GM18505 (cell line): ENCODE measurements at regions not wholly inside any gene's neighbourhood (a gene's known extent, or its start where the extent isn't known, plus 50 kb on each side); places are given as distances from the start of the nearest gene placed in this dataset.

ENCODE experiments used
- ATAC-seq: cut with Tn5 transposase; IDR thresholded peaks from one replicate; pipeline ENCODE4 v1.9.1; 2021; ENCODE audit not compliant: unreplicated experiment
- POLR2A ChIP-seq: IDR thresholded peaks from 4 replicates; pipeline ENCODE4 v1.6.1; 2011; ENCODE audit warnings: borderline replicate concordance; ENCODE audit not compliant: insufficient read depth, insufficient read length; ENCODE audit errors: extremely low read depth

- peak; percentile 60 for ATAC-seq
- TF ChIP-seq POLR2A = no peak
Observed at GRCh38 chr18:63040788-63041410, 278.7 kb downstream of the BCL2 start.

GRCh38 chr18:63037491-63037890 lies 282.1 kb downstream of the BCL2 start:
- TF ChIP-seq POLR2A = no peak
- no peak for ATAC-seq

- TF ChIP-seq POLR2A = no peak
- no peak for ATAC-seq
Observed at GRCh38 chr18:63031375-63031774, 288.2 kb downstream of the BCL2 start.
